ENCODE measurements at regions not wholly inside any gene's neighbourhood (a gene's known extent, or its start where the extent isn't known, plus 50 kb on each side); places are given as distances from the start of the nearest gene placed in this dataset.

DNA sequence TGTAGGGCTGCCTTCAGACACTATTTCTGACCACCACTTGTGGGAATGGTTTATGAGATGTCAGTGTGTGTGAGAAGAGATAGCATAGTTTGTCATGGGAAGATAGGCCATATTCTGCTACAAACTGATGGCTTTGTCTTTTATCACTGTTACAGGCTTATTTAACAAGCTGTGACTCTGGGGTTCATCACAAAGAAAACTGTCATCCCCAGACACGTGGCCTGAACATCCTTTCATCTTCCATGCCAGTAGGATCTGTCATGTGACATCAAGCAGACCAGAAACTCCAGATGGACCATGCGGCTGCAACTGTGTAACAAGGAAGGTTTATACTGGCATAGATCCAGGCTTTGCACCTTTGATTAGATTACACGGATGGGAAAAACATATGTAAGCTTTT, 128.6 kb upstream of the KCNH7 start:
- H3K4me1 ChIP-seq (ENCODE audit: control insufficient read depth in 2 of 2, insufficient read depth in 2 of 2, low read length in 2 of 2): no peaks in the 10 kb centered on the region
- TF ChIP-seq, protein P1, sequence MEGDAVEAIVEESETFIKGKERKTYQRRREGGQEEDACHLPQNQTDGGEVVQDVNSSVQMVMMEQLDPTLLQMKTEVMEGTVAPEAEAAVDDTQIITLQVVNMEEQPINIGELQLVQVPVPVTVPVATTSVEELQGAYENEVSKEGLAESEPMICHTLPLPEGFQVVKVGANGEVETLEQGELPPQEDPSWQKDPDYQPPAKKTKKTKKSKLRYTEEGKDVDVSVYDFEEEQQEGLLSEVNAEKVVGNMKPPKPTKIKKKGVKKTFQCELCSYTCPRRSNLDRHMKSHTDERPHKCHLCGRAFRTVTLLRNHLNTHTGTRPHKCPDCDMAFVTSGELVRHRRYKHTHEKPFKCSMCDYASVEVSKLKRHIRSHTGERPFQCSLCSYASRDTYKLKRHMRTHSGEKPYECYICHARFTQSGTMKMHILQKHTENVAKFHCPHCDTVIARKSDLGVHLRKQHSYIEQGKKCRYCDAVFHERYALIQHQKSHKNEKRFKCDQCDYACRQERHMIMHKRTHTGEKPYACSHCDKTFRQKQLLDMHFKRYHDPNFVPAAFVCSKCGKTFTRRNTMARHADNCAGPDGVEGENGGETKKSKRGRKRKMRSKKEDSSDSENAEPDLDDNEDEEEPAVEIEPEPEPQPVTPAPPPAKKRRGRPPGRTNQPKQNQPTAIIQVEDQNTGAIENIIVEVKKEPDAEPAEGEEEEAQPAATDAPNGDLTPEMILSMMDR (IDR thresholded peaks at IDR 0.05): no peak
- no peak overlapping the region for H2AFZ ChIP-seq (ENCODE audit: insufficient read depth, low read depth, low read length, poor library complexity, severe bottlenecking)
- no peaks in the 10 kb centered on the region for H3K79me2 ChIP-seq (ENCODE audit: control insufficient read depth, insufficient read depth, low read length)
- no peak overlapping the region for H3K27ac ChIP-seq (ENCODE audit: low read length in 2 of 2)
- DNase-seq (no peak), ATAC-seq (ENCODE audit: low read depth) (no peak)
- H3K9ac ChIP-seq (ENCODE audit: low read length): no peak overlapping the region
- POLR2A ChIA-PET: no interaction called here
- intact Hi-C loops (cut with micrococcal nuclease): no loop called here
- CTCF ChIA-PET: no interaction called here
- no peaks in the 10 kb centered on the region for H3K27me3 ChIP-seq (replicated peaks in 1 of 4; ENCODE audit: control extremely low read depth in 1 of 4, control insufficient read depth in 3 of 4, insufficient read depth in 4 of 4, low read length in 3 of 4)
- H3K4me1 Mint-ChIP-seq: no peaks in the 10 kb centered on the region
- no peaks in the 10 kb centered on the region for H4K20me1 ChIP-seq (ENCODE audit: control insufficient read depth, insufficient read depth, low read length, poor library complexity, severe bottlenecking)
- H3K27ac Mint-ChIP-seq: no peak overlapping the region
- H3K27me3 Mint-ChIP-seq: no peaks in the 10 kb centered on the region
- H3K9me3 ChIP-seq (ENCODE audit: control extremely low read depth in 1 of 3, control insufficient read depth in 2 of 3, insufficient read depth in 1 of 3, low read length in 2 of 3): no peaks in the 10 kb centered on the region
- H3K36me3 ChIP-seq (replicated peaks in 1 of 2; ENCODE audit: control extremely low read depth in 1 of 2, control insufficient read depth in 1 of 2, extremely low read depth in 1 of 2, insufficient read depth in 2 of 2, low read length in 1 of 2): no peaks in the 10 kb centered on the region
- no peak overlapping the region for H3K4me3 Mint-ChIP-seq
- WGBS (ENCODE audit: insufficient coverage): 0% methylated on average over 1 of the region's 3 CpGs
- no peak overlapping the region for H3K4me3 ChIP-seq (ENCODE audit: control extremely low read depth in 1 of 5, extremely low read depth in 1 of 5, insufficient read depth in 1 of 5, low read depth in 2 of 5, low read length in 4 of 5)
- no peak overlapping the region for H3K4me2 ChIP-seq (replicated peaks; ENCODE audit: low read depth, low read length, poor library complexity, severe bottlenecking)
- no peaks in the 10 kb centered on the region for H3K9me3 Mint-ChIP-seq (ENCODE audit: insufficient read depth)

DNA sequence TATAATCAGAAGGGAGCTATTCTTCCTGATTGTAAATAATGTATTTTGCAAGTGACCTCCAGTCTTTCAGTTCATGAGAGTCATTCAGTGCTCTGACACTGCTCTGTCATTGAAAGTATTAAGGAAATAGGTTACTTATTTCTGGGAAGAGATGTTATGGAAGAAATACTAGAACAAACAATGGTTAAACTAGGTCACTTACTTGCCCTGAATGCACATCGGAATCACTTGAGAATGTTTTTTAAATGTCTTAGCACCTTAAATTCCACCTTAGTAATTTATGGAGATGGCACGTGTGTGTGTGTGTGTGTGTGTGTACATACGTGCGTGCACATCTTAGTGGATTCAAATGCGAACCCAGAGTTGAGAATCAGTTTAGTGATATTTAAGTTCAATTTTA, 126.6 kb upstream of the KCNH7 start:
- no peak overlapping the region for H3K4me2 ChIP-seq (replicated peaks; ENCODE audit: low read depth, low read length, poor library complexity, severe bottlenecking)
- H3K9ac ChIP-seq (ENCODE audit: low read length): no peak overlapping the region
- no peaks in the 10 kb centered on the region for H3K9me3 Mint-ChIP-seq (ENCODE audit: insufficient read depth)
- no peak overlapping the region for H3K27ac ChIP-seq (ENCODE audit: low read length in 2 of 2)
- H3K27me3 ChIP-seq (replicated peaks in 1 of 4; ENCODE audit: control extremely low read depth in 1 of 4, control insufficient read depth in 3 of 4, insufficient read depth in 4 of 4, low read length in 3 of 4): no peaks in the 10 kb centered on the region
- TF ChIP-seq, protein P1 (IDR thresholded peaks at IDR 0.05): no peak
- TF ChIP-seq EZH2 (IDR thresholded peaks at IDR 0.05; ENCODE audit: borderline replicate concordance, insufficient read depth, low read depth, low read length, poor library complexity, severe bottlenecking): no peak
- H4K20me1 ChIP-seq (ENCODE audit: control insufficient read depth, insufficient read depth, low read length, poor library complexity, severe bottlenecking): no peaks in the 10 kb centered on the region
- no peaks in the 10 kb centered on the region for H3K4me1 ChIP-seq (ENCODE audit: control insufficient read depth in 2 of 2, insufficient read depth in 2 of 2, low read length in 2 of 2)
- H3K4me3 Mint-ChIP-seq: no peak overlapping the region
- no peaks in the 10 kb centered on the region for H3K36me3 ChIP-seq (replicated peaks in 1 of 2; ENCODE audit: control extremely low read depth in 1 of 2, control insufficient read depth in 1 of 2, extremely low read depth in 1 of 2, insufficient read depth in 2 of 2, low read length in 1 of 2)
- ChIA-PET CTCF (no interaction called here), POLR2A (no interaction called here)
- ATAC-seq (ENCODE audit: low read depth): no peak
- no peak overlapping the region for H3K27ac Mint-ChIP-seq
- WGBS (ENCODE audit: insufficient coverage): no CpG with 5 or more reads among the region's 5 CpGs
- no peaks in the 10 kb centered on the region for H3K4me1 Mint-ChIP-seq
- intact Hi-C loops (cut with micrococcal nuclease): no loop called here
- H3K9me3 ChIP-seq (ENCODE audit: control extremely low read depth in 1 of 3, control insufficient read depth in 2 of 3, insufficient read depth in 1 of 3, low read length in 2 of 3): no peaks in the 10 kb centered on the region
- no peak for DNase-seq
- H3K79me2 ChIP-seq (ENCODE audit: control insufficient read depth, insufficient read depth, low read length): no peaks in the 10 kb centered on the region
- H2AFZ ChIP-seq (ENCODE audit: insufficient read depth, low read depth, low read length, poor library complexity, severe bottlenecking): no peak overlapping the region
- no peak overlapping the region for H3K4me3 ChIP-seq (ENCODE audit: control extremely low read depth in 1 of 5, extremely low read depth in 1 of 5, insufficient read depth in 1 of 5, low read depth in 2 of 5, low read length in 4 of 5)
- H3K27me3 Mint-ChIP-seq: no peaks in the 10 kb centered on the region
